Panc1 (cell line): ENCODE measurements at regions not wholly inside any gene's neighbourhood (a gene's known extent, or its start where the extent isn't known, plus 50 kb on each side); places are given as distances from the start of the nearest gene placed in this dataset.

ENCODE experiments used
- ATAC-seq: fragments of 200-7000 bp; cut with Tn5 transposase; 2 replicates; pipeline ENCODE4 v1.9.1; 2020; ENCODE audit warnings: mild to moderate bottlenecking, moderate library complexity
- BruUV-seq: library from RNA; stranded (reverse); fragments of 400-500 nt; replicated peaks from 2 replicates; lab custom pipeline; 2021; lab: Mats Ljungman, UMichigan
- CTCF ChIA-PET: fragments of 300-600 bp; sonication (Branson Sonifier 250); formaldehyde crosslinking; loops from one replicate; lab custom pipeline; 2022; ENCODE audit warnings: antibody characterized with exemption; lab: Charles Lee
- POLR2A ChIA-PET: fragments of 300-600 bp; sonication (Branson Sonifier 250); formaldehyde crosslinking; loops from one replicate; lab custom pipeline; 2022; ENCODE audit warnings: antibody characterized with exemption; lab: Charles Lee
- DNase-seq: peaks from one replicate; pipeline ENCODE4 v3.0.0-alpha.2; 2010; ENCODE audit warnings: low read depth, low spot score
- H3K27ac ChIP-seq: 2 replicates; pipeline ENCODE4 v1.5.1; 2011; ENCODE audit warnings: mild to moderate bottlenecking, low read length, inconsistent platforms
- H3K27me3 ChIP-seq: fragments of 200-500 bp; sonication (Bioruptor generic); 2 replicates; pipeline ENCODE4 v1.6.0; 2014; ENCODE audit warnings: low read length, inconsistent platforms; ENCODE audit not compliant: control insufficient read depth, insufficient read depth
- H3K36me3 ChIP-seq: fragments of 200-500 bp; sonication (Bioruptor generic); 2 replicates; pipeline ENCODE4 v1.5.1; 2014; ENCODE audit warnings: inconsistent platforms, mild to moderate bottlenecking, low read length, moderate library complexity; ENCODE audit not compliant: control insufficient read depth, insufficient read depth
- H3K4me1 ChIP-seq: 2 replicates; pipeline ENCODE4 v1.5.1; 2011; ENCODE audit warnings: inconsistent platforms, mild to moderate bottlenecking, low read length, moderate library complexity; ENCODE audit not compliant: control insufficient read depth, insufficient read depth
- H3K4me3 ChIP-seq, 2 experiments: 2 replicates each; pipeline ENCODE4 v1.5.1; 2011 to 2012; ENCODE audit warnings: low read depth in 2 of 2, low read length in 2 of 2, mild to moderate bottlenecking in 2 of 2, inconsistent platforms in 1 of 2, moderate library complexity in 1 of 2
- H3K9me3 ChIP-seq: fragments of 200-500 bp; sonication (Bioruptor generic); 2 replicates; pipeline ENCODE4 v1.5.1; 2014; ENCODE audit warnings: low read depth, mild to moderate bottlenecking, inconsistent platforms, low read length, moderate library complexity; ENCODE audit not compliant: control insufficient read depth, insufficient read depth
- POLR2AphosphoS5 ChIP-seq: IDR thresholded peaks from 2 replicates; pipeline ENCODE4 v1.6.1; 2012; ENCODE audit warnings: mild to moderate bottlenecking, low read depth, low read length, moderate library complexity
- REST ChIP-seq, 2 experiments: IDR thresholded peaks; 2 replicates each; pipeline ENCODE4 v1.6.1; 2011 to 2012; ENCODE audit warnings: low read depth in 2 of 2, control low read depth in 1 of 2, low read length in 1 of 2, mild to moderate bottlenecking in 1 of 2, moderate library complexity in 1 of 2; ENCODE audit not compliant: insufficient read depth in 1 of 2
- SIN3A ChIP-seq: IDR thresholded peaks from 2 replicates; pipeline ENCODE4 v1.6.1; 2012; ENCODE audit warnings: low read depth, mild to moderate bottlenecking, low read length, moderate library complexity, borderline replicate concordance; ENCODE audit not compliant: insufficient read depth
- TCF7L2 ChIP-seq: IDR thresholded peaks from 2 replicates; pipeline ENCODE4 v1.6.1; 2011; ENCODE audit warnings: mild to moderate bottlenecking, low read depth, low read length, inconsistent platforms
- in situ Hi-C: cut with HindIII; loops from 2 replicates; pipeline ENCODE4 v1.10.0; 2016; ENCODE audit warnings: low sequenced_read_pairs, low pct_unique_long_range_greater_than_20kb
- intact Hi-C: fragments of 100-400 bp; cut with micrococcal nuclease; formaldehyde crosslinking; loops from one replicate; pipeline ENCODE4 v1.10.0; 2022; ENCODE audit not compliant: unreplicated experiment
- TF ChIP-seq, protein P1 (sequence below): fragments of 450-650 bp; IDR thresholded peaks from 2 replicates; pipeline ENCODE4 v1.5.1; 2017; ENCODE audit warnings: mild to moderate bottlenecking

DNA sequence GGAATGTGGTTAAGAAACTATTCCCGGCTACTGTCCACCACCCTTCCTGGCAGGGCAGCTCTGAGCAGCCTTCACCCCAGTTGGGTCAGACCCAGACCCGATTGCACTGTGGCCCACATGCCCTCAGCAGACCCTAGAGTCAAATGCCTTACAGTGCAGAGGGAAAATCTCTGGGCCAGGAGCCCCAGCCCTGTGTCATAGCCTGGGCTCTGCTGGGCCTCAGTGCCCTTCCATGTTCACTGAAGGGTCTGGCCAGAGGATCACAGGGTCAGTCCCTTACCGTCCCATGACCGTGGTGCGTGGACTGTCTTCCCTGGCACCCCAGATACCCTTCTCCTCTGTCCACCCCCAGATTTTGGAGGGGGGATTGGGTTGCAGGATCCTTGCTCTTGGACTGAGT lies 73.5 kb upstream of the COL5A1 start:
- Histone ChIP-seq H3K27me3 (no peaks in the 10 kb centered on the region), H3K9me3 (no peaks in the 10 kb centered on the region), H3K4me3 (no peak overlapping the region), H3K36me3 (no peaks in the 10 kb centered on the region), H3K27ac (no peak overlapping the region), H3K4me1 (no peaks in the 10 kb centered on the region)
- ATAC-seq (no peak), DNase-seq (no peak)
- POLR2A ChIA-PET = no interaction called here
- in situ Hi-C loops (no loop called here), intact Hi-C loops (no loop called here)
- CTCF ChIA-PET = no interaction called here
- TF ChIP-seq, protein P1, sequence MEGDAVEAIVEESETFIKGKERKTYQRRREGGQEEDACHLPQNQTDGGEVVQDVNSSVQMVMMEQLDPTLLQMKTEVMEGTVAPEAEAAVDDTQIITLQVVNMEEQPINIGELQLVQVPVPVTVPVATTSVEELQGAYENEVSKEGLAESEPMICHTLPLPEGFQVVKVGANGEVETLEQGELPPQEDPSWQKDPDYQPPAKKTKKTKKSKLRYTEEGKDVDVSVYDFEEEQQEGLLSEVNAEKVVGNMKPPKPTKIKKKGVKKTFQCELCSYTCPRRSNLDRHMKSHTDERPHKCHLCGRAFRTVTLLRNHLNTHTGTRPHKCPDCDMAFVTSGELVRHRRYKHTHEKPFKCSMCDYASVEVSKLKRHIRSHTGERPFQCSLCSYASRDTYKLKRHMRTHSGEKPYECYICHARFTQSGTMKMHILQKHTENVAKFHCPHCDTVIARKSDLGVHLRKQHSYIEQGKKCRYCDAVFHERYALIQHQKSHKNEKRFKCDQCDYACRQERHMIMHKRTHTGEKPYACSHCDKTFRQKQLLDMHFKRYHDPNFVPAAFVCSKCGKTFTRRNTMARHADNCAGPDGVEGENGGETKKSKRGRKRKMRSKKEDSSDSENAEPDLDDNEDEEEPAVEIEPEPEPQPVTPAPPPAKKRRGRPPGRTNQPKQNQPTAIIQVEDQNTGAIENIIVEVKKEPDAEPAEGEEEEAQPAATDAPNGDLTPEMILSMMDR = no peak
- TF ChIP-seq TCF7L2 = no peak
- TF ChIP-seq POLR2AphosphoS5 = no peak
- TF ChIP-seq REST (IDR thresholded peaks at IDR 0.05; ENCODE audit: insufficient read depth in 1 of 2, low read depth in 2 of 2, low read length in 1 of 2) = no peak
- BruUV-seq = no TSS peak

GRCh38 chr9:134568811-134569210 lies 72.8 kb upstream of the COL5A1 start:
- Histone ChIP-seq H3K27ac (no peak overlapping the region), H3K27me3 (no peaks in the 10 kb centered on the region), H3K4me1 (no peaks in the 10 kb centered on the region), H3K4me3 (no peak overlapping the region), H3K9me3 (no peaks in the 10 kb centered on the region), H3K36me3 (no peaks in the 10 kb centered on the region)
- DNase-seq = no peak
- BruUV-seq = no TSS peak
- no peak for TF ChIP-seq TCF7L2
- no peak for TF ChIP-seq POLR2AphosphoS5
- TF ChIP-seq REST (IDR thresholded peaks at IDR 0.05; ENCODE audit: insufficient read depth in 1 of 2, low read depth in 2 of 2, low read length in 1 of 2) = no peak
- no peak for TF ChIP-seq SIN3A
- TF ChIP-seq, protein P1 = no peak
- ChIA-PET CTCF (no interaction called here), POLR2A (no interaction called here)
- in situ Hi-C loops = no loop called here
- intact Hi-C loops = no loop called here
- no peak for ATAC-seq
